ENCODE measurements at regions not wholly inside any gene's neighbourhood (a gene's known extent, or its start where the extent isn't known, plus 50 kb on each side); places are given as distances from the start of the nearest gene placed in this dataset.

GRCh38 chr9:78606001-78606379 lies 309.1 kb downstream of the PSAT1 start:
- no peak for DNase-seq

DNA sequence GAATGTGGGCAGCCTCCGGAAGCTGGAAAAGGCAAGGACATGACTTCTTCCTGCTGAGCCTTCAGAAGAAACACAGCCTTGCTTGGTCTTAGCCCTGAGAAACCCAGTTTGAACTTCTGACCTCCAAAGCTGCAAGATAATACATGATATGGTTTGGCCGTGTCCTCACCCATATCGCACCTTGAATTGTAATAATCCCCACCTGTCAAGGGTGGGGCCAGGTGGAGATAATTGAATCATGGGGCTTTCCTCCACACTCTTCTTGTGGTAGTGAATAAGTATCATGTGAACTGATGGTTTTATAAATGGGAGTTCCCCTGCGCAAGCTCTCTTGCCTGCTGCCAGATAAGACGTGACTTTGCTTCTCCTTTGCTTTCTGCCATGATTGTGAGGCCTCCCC lies 310.9 kb downstream of the PSAT1 start:
- no peak for DNase-seq

GRCh38 chr9:78609450-78609849 lies 312.5 kb downstream of the PSAT1 start:
- DNase-seq = no peak

DNA sequence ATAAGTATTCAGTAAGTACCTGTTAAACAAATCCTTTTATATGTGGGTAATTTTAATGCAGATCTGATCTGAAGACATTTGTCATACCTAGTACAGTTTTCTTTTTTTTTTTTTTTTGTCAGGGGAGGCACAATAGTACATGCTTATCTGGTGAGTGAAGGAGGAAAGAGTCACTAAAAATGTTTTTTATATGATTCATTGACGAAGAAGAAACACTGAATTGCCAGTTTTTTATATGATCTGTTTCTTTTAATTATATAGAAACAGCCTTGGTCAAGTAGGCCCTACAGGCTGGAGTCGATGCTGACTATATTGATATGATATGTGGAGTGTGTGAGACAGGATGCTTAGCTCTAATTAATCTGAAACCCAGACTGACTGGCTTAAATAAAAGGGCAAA lies 315.2 kb downstream of the PSAT1 start:
- no peak for DNase-seq

DNA sequence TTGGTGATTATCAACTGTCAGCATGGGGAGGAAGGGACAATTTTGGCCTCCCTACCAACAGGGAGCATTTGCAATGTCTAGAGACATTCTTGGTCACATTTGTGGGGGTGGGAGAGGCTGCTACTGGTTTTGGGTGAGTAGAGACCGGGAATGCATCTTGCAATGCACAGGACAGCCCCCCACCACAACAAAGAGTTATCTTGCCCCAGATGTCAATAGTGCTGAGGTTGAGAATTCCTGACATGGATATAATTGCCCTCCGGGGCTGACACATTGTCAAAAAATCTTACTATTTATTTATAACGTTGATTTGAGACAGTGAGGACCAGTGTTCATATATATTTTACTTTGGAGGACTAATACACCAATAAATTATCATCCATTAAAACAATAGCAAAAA lies 316.1 kb downstream of the PSAT1 start:
- DNase-seq = no peak

DNA sequence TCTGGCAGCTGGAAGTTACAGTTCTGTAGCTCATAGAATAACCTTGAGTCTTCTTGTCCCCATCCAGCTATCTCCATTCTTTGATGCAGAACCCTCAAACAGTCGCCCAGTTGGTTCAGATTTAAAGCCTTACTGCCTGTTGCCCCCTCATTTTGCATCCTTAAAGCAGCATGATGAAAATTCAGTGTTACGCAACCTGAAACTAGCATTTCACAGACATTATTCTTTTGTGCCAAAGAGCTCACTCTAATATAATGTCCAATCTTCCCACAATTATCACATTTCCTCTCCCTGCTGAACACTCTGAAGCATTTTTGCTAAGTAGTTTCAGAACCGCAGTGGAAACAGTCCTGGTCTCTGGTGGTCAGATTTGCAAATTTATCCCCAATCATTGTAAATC lies 318.0 kb downstream of the PSAT1 start:
- no peak for DNase-seq

- DNase-seq = no peak
Observed at GRCh38 chr9:78615372-78615771, 318.4 kb downstream of the PSAT1 start.

DNA sequence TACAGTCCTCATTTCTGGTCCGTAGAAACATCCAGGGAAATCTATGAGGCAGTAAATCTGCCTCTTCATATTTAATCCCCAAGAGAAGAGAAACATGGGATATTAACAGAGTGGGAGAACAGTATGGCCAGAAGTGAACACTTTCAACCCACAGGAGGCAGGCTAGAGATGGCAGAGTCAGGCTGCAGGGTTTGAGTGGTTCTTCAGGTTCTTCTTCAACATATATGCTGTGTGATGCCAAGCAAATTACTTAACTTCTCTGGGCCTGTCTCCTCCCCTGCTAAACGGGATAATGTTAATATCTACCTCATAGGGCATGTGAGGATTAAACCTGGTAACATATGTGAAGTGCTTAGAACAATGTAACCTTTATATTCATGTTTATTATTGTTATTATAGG lies 321.8 kb downstream of the PSAT1 start:
- no peak for DNase-seq

DNA sequence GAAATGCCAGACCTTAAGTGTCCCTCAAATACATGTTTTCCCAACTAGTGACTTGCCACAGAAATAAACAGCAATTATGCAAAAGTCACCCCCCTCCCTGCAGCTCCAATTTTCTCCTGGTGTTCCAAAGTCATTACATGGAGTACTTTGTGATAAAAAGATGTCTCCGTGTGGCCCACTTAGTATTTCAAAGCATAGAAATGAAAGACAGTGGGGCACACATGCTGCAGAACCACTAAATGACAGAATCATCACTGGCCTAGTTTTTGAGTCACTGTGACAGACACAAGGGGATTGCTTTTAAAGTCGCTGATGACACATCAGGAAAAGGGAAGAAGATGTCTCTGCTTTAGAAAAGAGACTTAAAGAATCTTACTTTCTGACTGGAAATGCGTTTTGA lies 323.4 kb downstream of the PSAT1 start:
- DNase-seq = no peak

DNA sequence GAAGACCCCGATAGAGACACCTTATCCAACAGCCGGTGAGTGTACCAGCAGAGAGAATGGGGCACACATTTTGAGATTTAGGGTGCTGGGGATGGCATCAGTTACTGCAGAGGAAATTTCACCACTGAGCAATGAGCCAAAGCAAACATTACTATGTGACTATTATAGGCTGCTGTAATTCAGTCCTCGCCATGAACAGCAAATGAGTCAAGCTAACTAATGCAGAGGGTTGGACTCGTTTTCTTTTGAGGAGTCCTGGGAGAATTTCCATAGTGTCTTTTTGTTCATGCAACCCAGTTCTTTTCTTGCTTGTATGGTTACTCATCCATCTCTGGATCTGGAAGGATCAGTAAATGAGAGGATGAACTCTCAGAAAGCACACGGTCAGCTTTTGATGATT lies 323.8 kb downstream of the PSAT1 start:
- no peak for DNase-seq

GRCh38 chr9:78622126-78622525 lies 325.2 kb downstream of the PSAT1 start:
- DNase-seq = no peak

GRCh38 chr9:78626971-78627370 lies 330.0 kb downstream of the PSAT1 start:
- DNase-seq = no peak

- DNase-seq = no peak
Observed at GRCh38 chr9:78630966-78631365, 334.0 kb downstream of the PSAT1 start.

- DNase-seq = no peak
Observed at GRCh38 chr9:78640728-78641127, 343.8 kb downstream of the PSAT1 start.

DNA sequence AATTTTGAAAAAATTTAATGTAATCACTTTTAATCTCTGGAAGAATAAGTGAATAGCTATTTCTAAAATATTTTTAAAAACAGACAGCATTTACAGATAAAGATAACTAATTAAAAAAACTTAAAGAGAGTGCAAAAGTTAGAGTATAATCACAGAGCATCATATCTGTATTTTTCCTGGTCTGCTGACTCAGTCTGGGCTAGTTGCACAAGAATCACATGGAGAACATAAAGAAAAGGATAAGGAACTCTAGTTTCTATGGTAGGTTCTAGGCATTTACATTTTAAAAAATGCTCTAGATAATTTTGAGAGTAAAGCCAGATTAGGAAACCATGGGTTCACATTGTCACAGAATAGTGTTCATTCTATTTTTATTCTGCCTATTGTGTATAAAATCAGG lies 347.4 kb downstream of the PSAT1 start:
- DNase-seq = no peak

DNA sequence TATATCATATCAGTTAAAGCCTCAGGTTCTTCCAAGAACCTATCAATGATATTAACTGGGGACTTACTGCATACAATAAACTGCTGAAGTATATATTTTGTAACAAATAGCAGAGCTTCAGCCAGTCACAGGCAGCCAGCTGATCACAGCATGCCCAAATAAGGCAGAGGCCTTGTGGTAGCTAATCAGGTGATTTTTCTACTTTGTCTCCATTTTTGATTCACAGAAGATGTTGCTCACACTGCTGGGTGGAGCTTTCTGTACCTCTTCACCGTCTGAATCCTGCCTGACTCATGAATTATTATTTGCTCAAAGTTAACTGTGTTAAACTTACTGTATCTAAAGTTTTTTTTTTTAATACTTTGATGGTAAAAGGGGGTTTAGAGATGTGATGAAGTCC lies 357.4 kb downstream of the PSAT1 start:
- no peak for DNase-seq

DNA sequence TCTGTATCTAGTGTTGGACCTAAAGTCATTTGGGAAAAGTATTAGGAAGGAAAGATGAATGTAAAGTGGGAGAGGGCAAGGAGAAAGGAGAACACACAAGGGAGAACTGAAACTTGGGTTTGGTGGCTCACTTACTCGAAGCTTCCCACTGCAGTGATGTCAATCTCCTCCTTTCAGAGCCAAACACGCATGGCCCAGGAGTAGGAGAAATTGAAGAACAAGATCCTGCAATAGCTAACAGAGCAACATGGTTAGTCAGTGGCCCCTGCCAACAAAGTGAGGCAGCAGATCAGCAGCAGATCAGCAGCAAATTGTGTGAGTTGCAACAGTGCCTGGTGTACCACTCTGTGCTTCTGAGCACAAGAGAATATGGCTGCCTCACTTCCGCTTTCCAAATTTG lies 366.4 kb downstream of the PSAT1 start:
- no peak for DNase-seq

DNA sequence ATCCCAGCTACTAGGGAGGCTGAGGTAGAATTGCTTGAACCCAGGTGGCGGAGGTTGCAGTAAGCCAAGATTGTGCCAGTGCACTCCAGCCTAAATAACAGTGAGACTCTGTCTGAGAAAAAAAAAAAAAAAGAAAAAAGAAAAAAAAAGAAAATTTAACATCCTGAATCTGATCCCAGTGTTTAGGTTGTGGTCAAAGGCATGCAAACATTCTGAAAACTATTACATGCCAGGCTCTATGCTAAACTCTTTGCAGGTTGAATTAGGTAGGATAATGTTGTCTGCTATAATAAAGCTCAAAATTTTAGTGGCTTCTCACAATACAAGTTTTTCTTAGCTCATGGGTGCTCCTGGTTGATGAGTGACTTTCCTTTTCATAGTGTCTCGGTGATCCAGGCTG lies 367.4 kb downstream of the PSAT1 start:
- no peak for DNase-seq

DNA sequence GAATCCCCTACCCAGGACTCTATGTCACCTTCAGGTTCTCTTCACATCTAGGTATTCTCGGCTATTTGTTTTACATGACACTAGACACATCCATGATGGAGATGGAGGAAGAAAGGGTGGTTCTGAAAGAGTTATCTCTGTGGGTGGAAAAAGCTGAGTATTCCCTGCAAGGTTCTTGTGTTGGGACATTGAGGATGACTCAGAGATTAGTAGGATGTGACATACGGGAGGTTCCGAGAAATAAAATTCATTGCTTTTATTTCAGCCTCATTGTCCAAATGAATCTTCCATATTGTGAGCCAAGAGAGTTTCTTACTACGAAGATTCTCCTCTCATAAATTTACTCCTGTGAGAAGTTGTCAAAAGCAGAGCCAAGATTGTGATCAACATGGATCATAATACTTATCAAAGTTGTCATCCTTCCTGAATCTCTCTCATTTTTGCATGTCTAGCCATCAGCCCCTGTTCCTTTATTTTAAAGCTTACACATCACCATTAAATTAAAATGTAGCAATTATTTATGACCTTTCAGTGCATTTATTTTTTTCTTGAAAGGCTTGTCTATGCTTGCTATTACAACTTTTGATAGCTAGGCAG lies 370.0 kb downstream of the PSAT1 start:
- DNase-seq = no peak

DNA sequence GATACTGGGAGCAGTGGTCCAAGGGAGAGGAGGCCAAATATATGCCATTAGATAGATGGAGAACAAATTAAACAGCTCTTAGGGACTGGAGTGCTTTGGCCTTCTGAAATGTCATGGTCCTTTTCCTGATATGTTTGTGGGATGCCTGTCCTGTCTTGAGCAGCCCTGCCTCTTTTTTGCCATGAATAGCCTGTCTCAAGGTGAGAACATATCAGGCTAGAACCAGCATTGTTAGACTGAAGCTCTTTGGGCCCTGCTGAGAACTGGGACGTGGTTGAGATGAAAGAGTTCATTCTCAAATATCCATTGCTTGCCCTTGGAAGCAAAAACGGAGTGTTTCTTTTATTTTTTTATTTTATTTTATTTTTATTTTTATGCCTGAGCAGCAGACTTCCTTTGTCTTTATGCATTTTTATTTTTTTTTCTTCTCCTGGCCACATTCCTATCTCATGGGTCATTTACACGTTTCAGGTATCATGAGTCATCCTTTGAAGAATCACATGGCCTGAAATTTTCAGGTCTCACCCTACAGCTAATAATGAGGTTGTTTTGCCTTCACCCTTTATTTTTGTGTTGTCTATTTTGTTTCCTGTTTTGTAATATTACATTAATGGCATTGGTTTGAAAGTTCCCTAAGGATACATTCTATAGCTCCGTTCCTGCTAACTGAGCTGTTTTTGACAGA lies 371.4 kb downstream of the PSAT1 start:
- DNase-seq = no peak

DNA sequence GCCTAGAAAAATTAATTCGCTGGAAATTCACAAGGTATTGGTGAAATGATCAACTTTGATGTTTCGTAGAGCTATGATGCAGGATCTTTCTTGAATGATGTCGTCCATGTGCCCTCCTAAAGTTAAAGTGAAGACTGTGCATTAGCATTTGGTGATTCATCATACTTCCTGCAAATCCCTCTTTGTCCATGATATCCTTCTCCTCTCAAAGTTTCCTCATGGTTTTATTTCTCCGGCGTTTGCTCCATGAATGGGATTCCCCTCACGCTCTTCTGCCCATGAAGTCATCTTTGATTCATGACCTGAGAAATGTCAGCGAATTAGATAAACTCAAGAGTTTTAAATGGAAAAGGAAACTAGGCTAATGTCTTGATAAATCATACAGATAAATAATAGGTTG lies 372.7 kb downstream of the PSAT1 start:
- no peak for DNase-seq

GRCh38 chr9:78671785-78672184 lies 374.9 kb downstream of the PSAT1 start:
- DNase-seq = no peak

GRCh38 chr9:78674874-78675273 lies 377.9 kb downstream of the PSAT1 start:
- no peak for DNase-seq

GRCh38 chr9:78676009-78676408 lies 379.1 kb downstream of the PSAT1 start:
- no peak for DNase-seq

DNA sequence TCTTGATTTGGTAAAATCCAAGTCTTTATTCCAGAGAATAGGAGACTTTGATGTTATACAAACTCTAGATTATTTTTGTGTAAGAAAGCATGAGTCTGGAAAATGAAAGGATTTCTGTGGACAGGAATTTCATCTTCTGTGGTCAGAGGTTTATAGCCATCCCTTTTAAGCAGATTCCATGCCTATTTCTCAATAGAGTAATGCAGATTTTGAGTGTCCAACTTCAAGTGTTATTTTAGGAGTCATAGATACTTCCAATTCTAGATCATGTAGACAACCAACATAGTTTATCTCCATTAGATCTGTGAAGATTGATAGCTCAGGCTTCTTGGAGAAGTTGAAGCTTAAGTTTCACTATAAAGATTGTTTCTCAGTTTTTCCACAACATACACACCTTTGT lies 379.7 kb downstream of the PSAT1 start:
- no peak for DNase-seq
